ENCODE measurements at regions not wholly inside any gene's neighbourhood (a gene's known extent, or its start where the extent isn't known, plus 50 kb on each side); places are given as distances from the start of the nearest gene placed in this dataset.

GRCh38 chr14:54132496-54132895, 175.9 kb upstream of the BMP4 start:
- no peak overlapping the region for H3K9ac ChIP-seq (ENCODE audit: extremely low read depth, low read length, poor library complexity, severe bottlenecking)
- Mint-ChIP-seq H3K27me3 (ENCODE audit: insufficient read depth) (peaks cover 3% of the 10 kb centered on the region), H3K27ac (no peak overlapping the region), H3K9me3 (no peaks in the 10 kb centered on the region), H3K4me1 (peaks cover 27% of the 10 kb centered on the region), H3K36me3 (ENCODE audit: low read depth) (no peaks in the 10 kb centered on the region), H3K4me3 (no peak overlapping the region)
- H3K27ac ChIP-seq (ENCODE audit: low read depth, low read length), result no peak overlapping the region
- H3K36me3 ChIP-seq (ENCODE audit: control insufficient read depth, insufficient read depth, low read length), result no peaks in the 10 kb centered on the region
- no peak overlapping the region for H3K4me3 ChIP-seq (ENCODE audit: low read length)
- TF ChIP-seq, protein P1, sequence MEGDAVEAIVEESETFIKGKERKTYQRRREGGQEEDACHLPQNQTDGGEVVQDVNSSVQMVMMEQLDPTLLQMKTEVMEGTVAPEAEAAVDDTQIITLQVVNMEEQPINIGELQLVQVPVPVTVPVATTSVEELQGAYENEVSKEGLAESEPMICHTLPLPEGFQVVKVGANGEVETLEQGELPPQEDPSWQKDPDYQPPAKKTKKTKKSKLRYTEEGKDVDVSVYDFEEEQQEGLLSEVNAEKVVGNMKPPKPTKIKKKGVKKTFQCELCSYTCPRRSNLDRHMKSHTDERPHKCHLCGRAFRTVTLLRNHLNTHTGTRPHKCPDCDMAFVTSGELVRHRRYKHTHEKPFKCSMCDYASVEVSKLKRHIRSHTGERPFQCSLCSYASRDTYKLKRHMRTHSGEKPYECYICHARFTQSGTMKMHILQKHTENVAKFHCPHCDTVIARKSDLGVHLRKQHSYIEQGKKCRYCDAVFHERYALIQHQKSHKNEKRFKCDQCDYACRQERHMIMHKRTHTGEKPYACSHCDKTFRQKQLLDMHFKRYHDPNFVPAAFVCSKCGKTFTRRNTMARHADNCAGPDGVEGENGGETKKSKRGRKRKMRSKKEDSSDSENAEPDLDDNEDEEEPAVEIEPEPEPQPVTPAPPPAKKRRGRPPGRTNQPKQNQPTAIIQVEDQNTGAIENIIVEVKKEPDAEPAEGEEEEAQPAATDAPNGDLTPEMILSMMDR (conservative IDR thresholded peaks at IDR 0.05), result no peak
- H3K27me3 ChIP-seq (ENCODE audit: control insufficient read depth, insufficient read depth, low read length, poor library complexity, severe bottlenecking), result no peaks in the 10 kb centered on the region
- DNase-seq, result no peak
- peaks cover 7% of the 10 kb centered on the region for H3K9me3 ChIP-seq (ENCODE audit: control insufficient read depth, low read length)
- WGBS, 2 experiments (ENCODE audit: insufficient coverage in 1 of 2, insufficient read length in 1 of 2), result 97% methylated on average over 2 of the region's 3 CpGs; no CpG with 5 or more reads in 1 of the 2 experiments
- H3K4me1 ChIP-seq (ENCODE audit: control insufficient read depth, insufficient read depth, low read length), result peaks cover 10% of the 10 kb centered on the region

GRCh38 chr14:54133896-54134295, 177.3 kb upstream of the BMP4 start:
- H3K9ac ChIP-seq (ENCODE audit: extremely low read depth, low read length, poor library complexity, severe bottlenecking), result no peak overlapping the region
- 66 to 76% methylated on average over 2 to 3 of the region's 3 CpGs for WGBS, 2 experiments (ENCODE audit: insufficient coverage in 1 of 2, insufficient read length in 1 of 2)
- H3K4me3 Mint-ChIP-seq, result no peak overlapping the region
- H3K4me3 ChIP-seq (ENCODE audit: low read length), result no peak overlapping the region
- H3K36me3 Mint-ChIP-seq (ENCODE audit: low read depth), result no peaks in the 10 kb centered on the region
- H3K4me1 ChIP-seq (ENCODE audit: control insufficient read depth, insufficient read depth, low read length), result peaks cover 10% of the 10 kb centered on the region
- H3K27ac Mint-ChIP-seq, result no peak overlapping the region
- no peaks in the 10 kb centered on the region for H3K9me3 Mint-ChIP-seq
- no peak overlapping the region for H3K27ac ChIP-seq (ENCODE audit: low read depth, low read length)
- H3K9me3 ChIP-seq (ENCODE audit: control insufficient read depth, low read length), result peaks cover 6% of the 10 kb centered on the region
- no peaks in the 10 kb centered on the region for H3K27me3 ChIP-seq (ENCODE audit: control insufficient read depth, insufficient read depth, low read length, poor library complexity, severe bottlenecking)
- TF ChIP-seq, protein P1 (conservative IDR thresholded peaks at IDR 0.05), result no peak
- peaks cover 3% of the 10 kb centered on the region for H3K27me3 Mint-ChIP-seq (ENCODE audit: insufficient read depth)
- peak; percentile 67 for DNase-seq
- peaks cover 27% of the 10 kb centered on the region for H3K4me1 Mint-ChIP-seq
- no peaks in the 10 kb centered on the region for H3K36me3 ChIP-seq (ENCODE audit: control insufficient read depth, insufficient read depth, low read length)

DNA sequence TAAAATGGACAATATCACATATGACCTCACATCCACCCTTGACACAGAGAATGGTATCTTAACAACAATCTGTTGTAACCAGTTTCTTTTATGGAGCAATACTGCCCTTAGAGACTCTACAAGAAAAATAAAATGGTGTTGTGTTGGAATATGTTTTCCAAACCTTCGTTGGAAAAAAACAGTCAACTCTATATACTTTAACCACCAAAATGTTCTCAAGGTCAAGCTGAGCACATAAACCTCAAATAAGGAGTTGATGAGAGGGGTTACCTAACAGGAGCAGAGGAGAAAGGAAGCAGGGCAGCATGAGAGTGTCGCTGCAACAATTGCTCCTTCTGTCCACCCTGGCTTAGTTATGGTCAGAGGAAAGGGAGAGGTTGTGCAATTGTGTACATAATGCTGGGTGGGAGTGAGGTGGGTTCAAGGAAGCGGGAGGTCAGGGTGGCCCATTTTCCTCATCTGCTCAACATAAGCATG, 179.2 kb upstream of the BMP4 start:
- 92 to 100% methylated on average over 1 of the region's 3 CpGs for WGBS, 2 experiments (ENCODE audit: insufficient coverage in 1 of 2, insufficient read length in 1 of 2)
- Mint-ChIP-seq H3K27me3 (ENCODE audit: insufficient read depth) (peaks cover 7% of the 10 kb centered on the region), H3K4me1 (peaks cover 32% of the 10 kb centered on the region), H3K36me3 (ENCODE audit: low read depth) (no peaks in the 10 kb centered on the region), H3K27ac (no peak overlapping the region), H3K9me3 (no peaks in the 10 kb centered on the region), H3K4me3 (no peak overlapping the region)
- Histone ChIP-seq H3K9ac (ENCODE audit: extremely low read depth, low read length, poor library complexity, severe bottlenecking) (no peak overlapping the region), H3K27ac (ENCODE audit: low read depth, low read length) (no peak overlapping the region), H3K36me3 (ENCODE audit: control insufficient read depth, insufficient read depth, low read length) (no peaks in the 10 kb centered on the region), H3K27me3 (ENCODE audit: control insufficient read depth, insufficient read depth, low read length, poor library complexity, severe bottlenecking) (no peaks in the 10 kb centered on the region), H3K4me1 (ENCODE audit: control insufficient read depth, insufficient read depth, low read length) (peaks cover 10% of the 10 kb centered on the region), H3K4me3 (ENCODE audit: low read length) (no peak overlapping the region), H3K9me3 (ENCODE audit: control insufficient read depth, low read length) (no peaks in the 10 kb centered on the region)
- TF ChIP-seq, protein P1 (conservative IDR thresholded peaks at IDR 0.05), result no peak
- DNase-seq, result no peak

Measured in endodermal cell (in vitro differentiated cells).